Uterus (tissue), 3 donors: ENCODE measurements at regions not wholly inside any gene's neighbourhood (a gene's known extent, or its start where the extent isn't known, plus 50 kb on each side); places are given as distances from the start of the nearest gene placed in this dataset.
A peak's percentile ranks its signal among the peaks of the same experiment; 100 is the strongest.

ENCODE experiments used
- DNase-seq, 2 donors: peaks; one replicate each; pipeline ENCODE4 v3.0.0-alpha.2; 2019 to 2020
- H3K27ac ChIP-seq, 2 donors: fragments of 200-600 bp; sonication (generic); 1 replicate in 1 of 2; 2 replicates in 1 of 2; pipeline ENCODE4 v1.5.1; 2016 to 2018
- H3K27me3 ChIP-seq, 2 donors: fragments of 200-600 bp; sonication (generic); one replicate each; pipeline ENCODE4 v1.5.1; 2018 to 2019; ENCODE audit warnings: control low read depth in 1 of 2
- H3K36me3 ChIP-seq, 2 donors: fragments of 200-600 bp; sonication (generic); one replicate each; pipeline ENCODE4 v1.5.1; 2019; ENCODE audit warnings: control low read depth in 1 of 2
- H3K4me1 ChIP-seq, 2 donors: fragments of 200-600 bp; sonication (generic); one replicate each; pipeline ENCODE4 v1.5.1; 2018 to 2019; ENCODE audit warnings: control low read depth in 1 of 2
- H3K4me3 ChIP-seq, 2 donors: fragments of 200-600 bp; sonication (generic); 1 replicate in 1 of 2; 2 replicates in 1 of 2; pipeline ENCODE4 v1.5.1; 2018 to 2019; ENCODE audit warnings: mild to moderate bottlenecking in 1 of 2
- H3K9me3 ChIP-seq, 2 donors: fragments of 200-600 bp; sonication (generic); one replicate each; pipeline ENCODE4 v1.5.1; 2019; ENCODE audit warnings: control low read depth in 1 of 2
- CTCF ChIP-seq, 4 experiments: fragments of 200-600 bp in 2 of 4; fragments of 450-650 bp in 2 of 4; sonication (generic) in 2 of 4; IDR thresholded peaks; one replicate each; pipeline ENCODE4 v1.5.1; 2016 to 2019; ENCODE audit warnings: antibody characterized with exemption in 4 of 4, mild to moderate bottlenecking in 2 of 4, moderate library complexity in 1 of 4
- POLR2A ChIP-seq, 2 donors: fragments of 450-650 bp; IDR thresholded peaks; one replicate each; pipeline ENCODE4 v1.6.1; 2016; ENCODE audit warnings: antibody characterized with exemption in 2 of 2, mild to moderate bottlenecking in 1 of 2, moderate library complexity in 1 of 2
- intact Hi-C: fragments of 100-400 bp; cut with DNase I; formaldehyde crosslinking; loops from one replicate; pipeline ENCODE4 v1.15.1; 2023; ENCODE audit warnings: low total_unique reads
- donor health status: DM: yes; HTN: yes; CAD: no.

- H3K9me3 ChIP-seq, result no peaks in the 10 kb centered on the region
- TF ChIP-seq POLR2A (IDR thresholded peaks at IDR 0.05) (no peak), CTCF (IDR thresholded peaks at IDR 0.05) (no peak)
- no peaks in the 10 kb centered on the region for H3K4me1 ChIP-seq
- H3K4me3 ChIP-seq, result no peak overlapping the region
- peaks cover 0 to 5% of the 10 kb centered on the region in 2 donors for H3K27me3 ChIP-seq
- DNase-seq, result no peak
- no peak overlapping the region for H3K27ac ChIP-seq
- no peaks in the 10 kb centered on the region for H3K36me3 ChIP-seq
- intact Hi-C loops, result no loop called here
Measured at GRCh38 chrX:40928076-40928475, 157.2 kb upstream of the USP9X start.

GRCh38 chrX:40931921-40932320, 153.3 kb upstream of the USP9X start:
- Histone ChIP-seq H3K36me3 (no peaks in the 10 kb centered on the region), H3K9me3 (no peaks in the 10 kb centered on the region), H3K27me3 (peaks cover 0 to 5% of the 10 kb centered on the region in 2 donors), H3K27ac (peak overlapping the region in 1 of 2 donors; percentile 81), H3K4me1 (no peaks in the 10 kb centered on the region), H3K4me3 (no peak overlapping the region)
- intact Hi-C loops, result no loop called here
- DNase-seq, result no peak
- TF ChIP-seq CTCF (IDR thresholded peaks at IDR 0.05) (no peak), POLR2A (IDR thresholded peaks at IDR 0.05) (no peak)

- H3K4me3 ChIP-seq, result peak overlapping the region in 1 of 2 donors; percentile 6
- no peaks in the 10 kb centered on the region for H3K27me3 ChIP-seq
- H3K4me1 ChIP-seq, result no peaks in the 10 kb centered on the region
- intact Hi-C loops, result no loop called here
- no peaks in the 10 kb centered on the region for H3K36me3 ChIP-seq
- H3K9me3 ChIP-seq, result no peaks in the 10 kb centered on the region
- no peak for DNase-seq
- no peak for TF ChIP-seq CTCF (IDR thresholded peaks at IDR 0.05)
- no peak for TF ChIP-seq POLR2A (IDR thresholded peaks at IDR 0.05)
- peak overlapping the region; percentile 47 to 81 for H3K27ac ChIP-seq
Measured at GRCh38 chrX:40933132-40933705, 152.0 kb upstream of the USP9X start.

GRCh38 chrX:40933706-40934425, 151.4 kb upstream of the USP9X start:
- TF ChIP-seq CTCF (IDR thresholded peaks at IDR 0.05) (no peak), POLR2A (IDR thresholded peaks at IDR 0.05) (no peak)
- intact Hi-C loops, result no loop called here
- DNase-seq, result no peak
- no peaks in the 10 kb centered on the region for H3K36me3 ChIP-seq
- peak overlapping the region in 1 of 2 donors; percentile 6 for H3K4me3 ChIP-seq
- H3K27ac ChIP-seq, result peak overlapping the region; percentile 47 to 81
- no peaks in the 10 kb centered on the region for H3K9me3 ChIP-seq
- H3K27me3 ChIP-seq, result no peaks in the 10 kb centered on the region
- H3K4me1 ChIP-seq, result no peaks in the 10 kb centered on the region

- Histone ChIP-seq H3K9me3 (no peaks in the 10 kb centered on the region), H3K27me3 (no peaks in the 10 kb centered on the region), H3K36me3 (no peaks in the 10 kb centered on the region), H3K4me3 (no peak overlapping the region), H3K4me1 (no peaks in the 10 kb centered on the region), H3K27ac (no peak overlapping the region)
- no peak for DNase-seq
- TF ChIP-seq POLR2A (IDR thresholded peaks at IDR 0.05) (no peak), CTCF (IDR thresholded peaks at IDR 0.05) (no peak)
- intact Hi-C loops, result no loop called here
Measured at GRCh38 chrX:40936827-40937226, 148.4 kb upstream of the USP9X start.
